Keratinocyte (primary cell): ENCODE measurements at regions not wholly inside any gene's neighbourhood (a gene's known extent, or its start where the extent isn't known, plus 50 kb on each side); places are given as distances from the start of the nearest gene placed in this dataset.
"Not testable (repeated sequence)": the region's sequence is repeated elsewhere in the genome, so short reads cannot be mapped to it uniquely, and the experiment has no call there.

ENCODE experiments used
- DNase-seq: peaks from one replicate; pipeline ENCODE4 v3.0.0-alpha.2; 2011; ENCODE audit warnings: low read depth, missing footprints, low spot score
- FAIRE-seq: peaks from 2 replicates; lab custom pipeline; 2011; peaks lifted over from hg19 to GRCh38; lab: Jason Lieb, UNC
- H2AFZ ChIP-seq: 2 replicates; pipeline ENCODE4 v1.6.0; 2012; ENCODE audit warnings: low read length, control low read depth, inconsistent platforms; ENCODE audit not compliant: control insufficient read depth
- H3K27ac ChIP-seq: 2 replicates; pipeline ENCODE4 v1.5.1; 2011; ENCODE audit warnings: low read length; ENCODE audit not compliant: control insufficient read depth, insufficient read depth
- H3K27me3 ChIP-seq: 3 replicates; pipeline ENCODE4 v1.6.0; 2011; ENCODE audit warnings: low read length; ENCODE audit not compliant: control insufficient read depth, insufficient read depth; ENCODE audit errors: extremely low read depth
- H3K36me3 ChIP-seq, 2 experiments: 2 replicates in 1 of 2; 3 replicates in 1 of 2; pipeline ENCODE4 v1.5.1; 2011; ENCODE audit warnings: low read length in 2 of 2, mild to moderate bottlenecking in 1 of 2; ENCODE audit not compliant: control insufficient read depth in 2 of 2, insufficient read depth in 2 of 2; ENCODE audit errors: extremely low read depth in 1 of 2
- H3K4me1 ChIP-seq: 3 replicates; pipeline ENCODE4 v1.5.1; 2011; ENCODE audit warnings: low read length; ENCODE audit not compliant: control insufficient read depth, insufficient read depth; ENCODE audit errors: extremely low read depth
- H3K4me2 ChIP-seq: 3 replicates; pipeline ENCODE4 v1.6.0; 2011; ENCODE audit warnings: low read depth, low read length; ENCODE audit not compliant: control insufficient read depth, insufficient read depth; ENCODE audit errors: extremely low read depth
- H3K4me3 ChIP-seq, 3 experiments: fragments of 200-600 bp in 1 of 3; sonication (generic) in 1 of 3; 2 replicates in 2 of 3; 3 replicates in 1 of 3; pipeline ENCODE4 v1.5.1; 2011 to 2016; ENCODE audit warnings: low read length in 3 of 3, mild to moderate bottlenecking in 3 of 3, control low read depth in 2 of 3, inconsistent platforms in 1 of 3, low read depth in 1 of 3, mixed read lengths in 1 of 3, mixed run types in 1 of 3, moderate library complexity in 1 of 3; ENCODE audit not compliant: control insufficient read depth in 2 of 3, insufficient read depth in 2 of 3; ENCODE audit errors: extremely low read depth in 1 of 3
- H3K79me2 ChIP-seq: 2 replicates; pipeline ENCODE4 v1.6.0; 2012; ENCODE audit warnings: low read length; ENCODE audit not compliant: control insufficient read depth, insufficient read depth
- H3K9ac ChIP-seq: 3 replicates; pipeline ENCODE4 v1.6.0; 2011; ENCODE audit warnings: low read length; ENCODE audit not compliant: control insufficient read depth, insufficient read depth; ENCODE audit errors: extremely low read depth
- H3K9me1 ChIP-seq: 3 replicates; pipeline ENCODE4 v1.6.0; 2011; ENCODE audit warnings: low read length; ENCODE audit not compliant: control insufficient read depth, insufficient read depth; ENCODE audit errors: extremely low read depth
- H3K9me3 ChIP-seq: 2 replicates; pipeline ENCODE4 v1.5.1; 2012; ENCODE audit warnings: low read depth, low read length; ENCODE audit not compliant: control insufficient read depth
- H4K20me1 ChIP-seq: 3 replicates; pipeline ENCODE4 v1.6.0; 2011; ENCODE audit warnings: low read length; ENCODE audit not compliant: control insufficient read depth, insufficient read depth; ENCODE audit errors: extremely low read depth
- CTCF ChIP-seq, 3 experiments: IDR thresholded peaks in 1 of 3; conservative IDR thresholded peaks in 1 of 3; optimal IDR thresholded peaks in 1 of 3; 2 replicates in 2 of 3; 3 replicates in 1 of 3; pipeline versions ENCODE3 to v1.5.1; 2011; ENCODE audit warnings: low read length in 3 of 3, mild to moderate bottlenecking in 3 of 3, moderate library complexity in 2 of 3, control low read depth in 1 of 3, inconsistent platforms in 1 of 3; ENCODE audit not compliant: insufficient read depth in 2 of 3; ENCODE audit errors: extremely low read depth in 1 of 3
- EZH2 ChIP-seq: IDR thresholded peaks from one replicate; pipeline ENCODE4 v1.6.1; 2012; ENCODE audit warnings: inconsistent platforms, mild to moderate bottlenecking, low read length, moderate library complexity
- dilution Hi-C: fragments of 300-500 bp; cut with MboI; formaldehyde crosslinking; loops from one replicate; pipeline ENCODE4 v1.7.0; 2020; ENCODE audit warnings: low sequenced_read_pairs; ENCODE audit not compliant: extremely low pct_ligation_motif_present

DNA sequence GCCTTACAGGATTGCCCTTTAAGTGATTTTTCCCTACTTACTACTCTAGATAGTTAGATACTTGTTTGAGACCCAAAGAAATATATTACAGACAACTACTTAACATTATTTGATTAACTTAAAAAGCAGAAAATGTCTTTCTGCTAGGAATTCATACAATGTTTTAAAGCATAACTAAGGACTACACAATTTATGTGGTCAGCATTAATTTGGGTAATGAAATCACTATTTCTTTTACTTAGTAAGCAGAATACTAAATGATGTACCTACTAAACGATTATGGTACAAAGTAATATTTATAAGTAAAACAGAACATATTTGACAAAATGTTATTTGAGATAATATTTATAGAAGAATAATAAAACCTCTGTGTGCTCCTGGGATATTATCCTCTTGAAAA lies 371.9 kb upstream of the ARRDC3 start:
- dilution Hi-C loops: no loop called here
- TF ChIP-seq EZH2 (no peak), CTCF (optimal IDR thresholded peaks at IDR 0.05 in 1 of 3, IDR thresholded peaks at IDR 0.05 in 1 of 3, conservative IDR thresholded peaks at IDR 0.05 in 1 of 3; ENCODE audit: extremely low read depth in 1 of 3, insufficient read depth in 2 of 3, low read length in 3 of 3) (no peak)
- FAIRE-seq: no peak

GRCh38 chr5:91744470-91744869 lies 361.4 kb upstream of the ARRDC3 start:
- H3K9me3 ChIP-seq, H3K27ac ChIP-seq, FAIRE-seq, dilution Hi-C loops, H2AFZ ChIP-seq, H3K27me3 ChIP-seq, H3K4me2 ChIP-seq, H3K9ac ChIP-seq, H3K4me1 ChIP-seq, H4K20me1 ChIP-seq, H3K36me3 ChIP-seq, H3K4me3 ChIP-seq, DNase-seq, H3K9me1 ChIP-seq, H3K79me2 ChIP-seq: not testable (repeated sequence)

More for the DNA sequence above, 371.9 kb upstream of the ARRDC3 start:
- H3K27ac ChIP-seq: no peak overlapping the region
- no peaks in the 10 kb centered on the region for H3K36me3 ChIP-seq
- no peak overlapping the region for H3K4me3 ChIP-seq
- DNase-seq: no peak
- no peaks in the 10 kb centered on the region for H3K9me3 ChIP-seq
- H3K4me1 ChIP-seq: no peaks in the 10 kb centered on the region
- H3K27me3 ChIP-seq: no peaks in the 10 kb centered on the region
- H3K4me2 ChIP-seq: no peak overlapping the region
- H3K9ac ChIP-seq: no peak overlapping the region
- H3K79me2 ChIP-seq: no peaks in the 10 kb centered on the region
- H2AFZ ChIP-seq: no peak overlapping the region
- no peaks in the 10 kb centered on the region for H3K9me1 ChIP-seq
- H4K20me1 ChIP-seq: no peaks in the 10 kb centered on the region

GRCh38 chr5:91742550-91742949 lies 359.4 kb upstream of the ARRDC3 start:
- H3K4me3 ChIP-seq: no peak overlapping the region
- no peak for FAIRE-seq
- no peaks in the 10 kb centered on the region for H4K20me1 ChIP-seq
- H3K9me1 ChIP-seq: no peaks in the 10 kb centered on the region
- no peak for TF ChIP-seq CTCF (optimal IDR thresholded peaks at IDR 0.05 in 1 of 3, IDR thresholded peaks at IDR 0.05 in 1 of 3, conservative IDR thresholded peaks at IDR 0.05 in 1 of 3; ENCODE audit: extremely low read depth in 1 of 3, insufficient read depth in 2 of 3, low read length in 3 of 3)
- TF ChIP-seq EZH2: no peak
- H3K4me2 ChIP-seq: no peak overlapping the region
- H3K36me3 ChIP-seq: no peaks in the 10 kb centered on the region
- no peaks in the 10 kb centered on the region for H3K79me2 ChIP-seq
- H3K27ac ChIP-seq: no peak overlapping the region
- dilution Hi-C loops: no loop called here
- DNase-seq: no peak
- no peaks in the 10 kb centered on the region for H3K9me3 ChIP-seq
- no peak overlapping the region for H2AFZ ChIP-seq
- no peak overlapping the region for H3K9ac ChIP-seq
- H3K4me1 ChIP-seq: no peaks in the 10 kb centered on the region
- H3K27me3 ChIP-seq: no peaks in the 10 kb centered on the region
